GM19043 (cell line): ENCODE measurements at regions not wholly inside any gene's neighbourhood (a gene's known extent, or its start where the extent isn't known, plus 50 kb on each side); places are given as distances from the start of the nearest gene placed in this dataset.
A peak's percentile ranks its signal among the peaks of the same experiment; 100 is the strongest.

Source experiments
- ATAC-seq: cut with Tn5 transposase; IDR thresholded peaks from one replicate; pipeline ENCODE4 v1.9.1; 2021; ENCODE audit warnings: low read depth; ENCODE audit not compliant: unreplicated experiment

DNA sequence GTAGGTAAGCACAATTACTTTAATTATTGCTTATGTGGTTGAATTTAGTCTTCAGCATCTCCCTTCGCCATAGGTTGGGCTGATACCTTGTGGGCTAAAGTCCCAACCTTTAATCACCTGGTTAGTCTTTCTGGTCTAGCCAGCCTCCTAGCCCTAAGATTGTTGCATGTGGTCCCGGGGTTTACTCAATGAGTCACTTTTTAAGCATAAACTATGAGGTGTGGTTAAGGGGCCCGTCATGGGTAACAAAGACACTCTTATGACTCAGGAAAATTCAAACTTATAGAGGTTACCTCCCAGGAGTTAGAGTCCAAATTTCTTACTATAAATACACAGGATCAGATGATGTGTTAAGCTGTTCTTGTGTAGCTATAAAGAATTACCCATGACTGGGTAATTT lies 841.6 kb downstream of the TRIB2 start:
- ATAC-seq: peak; percentile 56

DNA sequence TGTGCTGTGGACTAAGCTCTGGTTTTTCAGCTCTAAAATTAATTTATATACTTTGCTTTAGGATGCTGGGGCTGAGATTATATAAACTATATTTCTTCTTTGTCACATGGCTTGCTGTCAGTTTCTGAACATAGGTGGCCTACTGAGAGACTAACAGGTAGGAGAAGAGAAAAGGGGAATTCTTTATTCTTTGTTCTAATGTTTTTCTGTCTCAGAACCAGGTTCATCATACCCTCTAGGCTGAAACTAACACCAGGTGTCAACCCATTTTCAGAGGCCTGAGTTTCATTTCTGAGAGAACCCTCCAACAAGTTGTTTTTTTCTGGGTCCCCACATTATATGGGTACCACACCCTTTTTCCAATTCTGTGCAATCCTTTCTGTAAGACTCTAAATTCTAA lies 843.6 kb downstream of the TRIB2 start:
- ATAC-seq: no peak

DNA sequence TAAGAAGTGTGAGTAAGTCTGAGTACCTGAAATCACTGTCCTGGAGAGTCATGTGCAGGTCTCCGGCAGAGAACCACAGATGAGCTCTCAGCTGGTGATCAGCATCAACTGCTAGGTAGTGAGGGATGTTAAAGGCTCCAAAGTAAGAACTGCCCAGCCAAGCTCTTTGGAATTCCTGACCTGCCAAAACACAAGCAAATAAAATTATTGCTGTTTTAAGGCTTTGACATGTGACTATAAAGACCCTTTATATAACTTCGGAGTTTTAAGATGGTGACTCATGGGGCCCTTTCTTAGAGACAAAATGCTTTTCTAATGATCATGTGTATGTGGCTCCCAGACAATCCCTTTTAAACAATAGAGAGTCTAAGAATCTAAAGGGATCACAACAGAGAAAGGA lies 855.7 kb downstream of the TRIB2 start:
- ATAC-seq: no peak

DNA sequence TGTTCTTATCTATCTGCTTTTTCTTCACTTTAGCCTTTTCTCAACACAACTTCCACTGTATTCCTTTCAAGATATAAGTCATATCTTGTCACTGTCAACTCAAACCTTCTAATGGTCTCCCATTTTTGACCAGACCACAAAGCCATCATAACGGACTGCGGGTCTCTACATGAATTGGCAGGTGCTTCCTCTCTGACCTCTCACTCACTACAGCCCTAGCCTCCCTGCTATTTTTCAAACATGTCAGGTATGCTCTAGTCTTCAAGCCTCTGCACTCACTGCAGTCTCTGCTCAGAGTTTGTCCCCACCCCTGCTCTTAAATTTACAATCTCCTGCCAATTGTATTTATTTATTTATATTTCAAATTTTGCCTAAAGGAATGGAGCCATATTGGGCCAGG lies 858.1 kb downstream of the TRIB2 start:
- no peak for ATAC-seq

DNA sequence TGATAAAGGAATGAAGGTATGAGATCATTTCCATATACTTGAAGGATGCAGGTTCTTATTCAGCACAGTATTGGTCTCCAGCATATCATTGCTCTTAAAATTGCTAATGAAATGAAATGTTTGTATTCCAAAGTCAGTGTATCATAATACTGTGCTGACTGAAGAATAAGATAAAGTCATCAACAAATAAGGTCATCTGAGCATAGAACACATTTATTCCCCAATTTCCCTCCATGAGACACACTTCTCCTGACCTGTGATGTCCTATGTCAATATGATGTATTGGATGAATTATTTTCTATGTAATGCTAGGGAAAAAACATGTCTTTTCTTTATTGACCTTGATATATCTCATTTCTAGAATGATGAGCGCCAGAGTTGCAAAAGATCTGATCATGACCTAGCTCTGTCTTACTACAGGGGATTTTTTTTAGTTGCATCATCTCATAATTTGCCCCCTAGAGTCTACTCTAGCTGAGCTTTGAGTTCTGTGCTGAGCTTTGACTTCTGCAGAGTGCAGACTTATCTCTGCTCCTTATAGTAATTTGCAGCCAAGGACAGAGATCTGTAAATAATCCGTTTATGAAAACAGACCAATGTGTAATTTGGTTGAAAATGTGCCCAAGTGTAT lies 859.8 kb downstream of the TRIB2 start:
- ATAC-seq: no peak

DNA sequence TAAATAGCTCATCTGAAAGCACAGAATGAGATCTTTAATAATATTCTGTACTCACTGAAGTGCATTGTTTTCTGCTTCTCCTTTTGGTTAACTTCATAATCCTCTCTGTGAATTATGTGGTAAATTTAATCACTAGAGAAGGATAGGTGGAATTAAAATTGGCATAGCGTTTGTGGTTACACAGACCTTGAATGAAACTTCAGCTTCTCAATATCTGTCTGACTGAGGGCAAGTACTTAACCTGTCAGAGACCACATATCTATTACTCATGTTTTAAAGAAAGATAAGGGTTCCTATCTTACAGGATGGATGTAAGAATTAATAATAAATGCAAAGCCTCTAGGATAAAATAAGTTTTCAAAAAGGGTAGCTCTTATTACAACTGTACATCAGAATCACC lies 861.8 kb downstream of the TRIB2 start:
- no peak for ATAC-seq

DNA sequence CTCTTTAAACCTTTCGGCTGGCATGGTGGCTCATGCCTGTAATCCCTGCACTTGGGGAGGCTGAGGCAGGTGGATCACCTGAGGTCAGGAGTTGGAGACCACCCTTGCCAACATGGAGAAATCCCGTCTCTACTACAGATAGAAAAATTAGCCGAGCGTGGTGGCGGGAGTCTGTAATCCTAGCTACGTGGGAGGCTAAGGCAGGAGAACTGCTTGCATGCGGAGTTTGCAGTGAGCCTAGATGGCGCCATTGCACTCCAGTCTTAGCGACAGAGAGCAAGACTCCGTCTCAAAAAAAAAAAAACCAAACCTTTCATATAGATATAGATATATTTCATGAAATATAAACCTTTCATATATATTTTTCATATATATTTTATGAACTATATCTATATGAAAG lies 864.7 kb downstream of the TRIB2 start:
- ATAC-seq: no peak

DNA sequence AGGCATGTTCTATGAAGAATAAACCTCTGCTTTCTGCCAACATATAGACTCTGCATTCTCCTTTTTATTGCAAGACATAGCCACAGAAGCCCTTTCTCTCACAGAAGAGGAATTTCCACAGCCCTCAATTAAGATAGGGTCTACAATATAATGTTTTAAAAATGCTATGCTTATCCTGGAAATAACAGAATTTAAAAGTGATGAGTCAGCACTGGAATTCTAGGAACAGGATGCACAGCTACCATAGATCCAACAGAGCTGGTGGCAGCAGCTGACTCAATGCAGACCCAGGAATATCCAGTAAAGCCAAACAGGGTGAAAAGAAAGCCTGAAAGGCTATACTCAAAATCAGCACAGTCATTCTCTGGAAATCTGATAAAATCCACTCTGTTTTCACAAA lies 866.9 kb downstream of the TRIB2 start:
- ATAC-seq: no peak

DNA sequence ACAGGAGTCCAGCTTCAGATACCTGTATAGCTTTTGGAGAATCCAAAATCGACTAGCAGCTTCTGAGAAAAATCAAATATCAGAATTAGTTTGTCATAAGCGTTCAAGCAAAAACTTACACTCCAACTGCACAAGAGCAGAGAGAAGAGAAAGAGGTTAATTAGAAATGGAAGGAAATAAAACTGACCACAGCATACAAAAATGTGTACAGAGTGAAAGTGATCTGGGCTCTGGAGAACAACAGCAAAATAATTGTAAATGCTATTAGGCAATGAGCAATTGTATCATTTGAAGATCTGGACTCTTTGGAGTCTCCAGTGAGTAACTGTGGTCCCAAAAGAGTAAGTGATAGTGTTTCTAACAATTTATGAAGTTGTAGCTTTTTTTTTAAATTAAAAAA lies 867.3 kb downstream of the TRIB2 start:
- no peak for ATAC-seq

DNA sequence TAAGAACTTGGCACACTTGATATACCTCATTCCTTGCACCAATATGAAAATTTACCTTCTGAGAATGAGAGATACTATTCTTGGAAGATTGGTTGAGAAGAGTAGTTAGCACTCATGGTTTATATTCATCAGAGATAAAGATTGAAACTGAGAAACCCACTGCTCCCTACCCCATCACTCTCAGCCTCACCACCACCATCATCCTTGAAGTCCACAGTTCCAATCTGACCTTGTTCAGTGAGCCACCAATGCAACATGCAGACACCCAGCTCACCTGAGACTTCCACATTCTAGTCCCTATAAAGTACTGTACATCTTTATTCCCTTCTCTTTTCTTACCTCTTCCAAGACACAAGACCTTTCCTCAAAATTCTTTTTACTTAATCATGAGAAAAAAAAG lies 869.0 kb downstream of the TRIB2 start:
- no peak for ATAC-seq

DNA sequence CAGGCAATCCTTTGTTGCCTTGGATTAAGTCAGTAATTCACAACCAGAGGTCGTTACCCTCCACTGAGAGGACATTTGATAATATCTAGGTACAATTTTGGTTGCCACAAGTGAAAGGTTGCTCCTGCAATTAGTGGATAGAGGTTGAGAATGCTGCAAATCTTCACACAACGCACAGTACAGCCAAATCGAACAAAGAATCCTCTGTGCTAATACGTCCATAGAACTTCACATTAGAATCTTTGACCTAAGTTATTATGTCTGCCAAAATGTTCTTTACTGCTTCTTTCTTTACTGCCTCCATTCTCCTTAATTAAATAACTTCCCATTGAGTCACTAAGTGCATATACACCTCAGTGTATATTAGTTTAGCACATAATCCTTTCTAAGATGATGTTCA lies 879.5 kb downstream of the TRIB2 start:
- no peak for ATAC-seq

DNA sequence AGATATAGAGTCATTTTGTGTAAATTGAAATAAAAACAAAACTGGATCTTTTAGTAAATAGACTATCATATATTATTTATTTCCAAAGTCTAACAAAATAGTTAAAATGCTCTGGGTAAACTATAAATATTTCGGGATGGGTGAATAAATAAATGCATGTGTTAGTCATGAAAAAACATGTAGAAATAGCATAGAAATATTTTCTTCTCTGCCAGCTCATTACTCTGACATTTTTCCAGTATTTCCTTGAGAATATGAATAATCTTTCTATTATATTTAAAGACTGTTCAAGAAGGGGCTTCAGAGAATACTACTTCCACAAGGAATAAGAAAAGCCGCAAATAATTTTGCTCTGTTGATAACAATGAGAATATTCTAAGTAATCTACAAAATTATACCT lies 880.4 kb downstream of the TRIB2 start:
- ATAC-seq: no peak

DNA sequence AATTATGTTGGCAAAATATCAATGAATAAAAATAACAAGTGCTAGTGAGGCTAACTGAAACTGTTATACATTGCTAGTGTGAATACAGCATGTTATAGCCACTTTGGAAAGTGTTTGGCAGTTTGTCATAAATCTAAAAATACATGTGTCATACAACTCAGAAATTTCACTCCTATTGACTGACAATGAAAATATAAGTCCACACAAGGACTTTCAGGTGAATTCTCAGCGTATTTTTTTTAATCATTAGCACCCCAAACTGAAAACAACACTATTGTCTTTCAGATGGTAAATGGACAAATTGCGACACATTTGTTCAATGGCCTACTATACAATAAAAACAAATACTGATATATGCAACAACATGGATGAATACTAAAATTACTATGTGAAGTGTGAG lies 884.8 kb downstream of the TRIB2 start:
- no peak for ATAC-seq

DNA sequence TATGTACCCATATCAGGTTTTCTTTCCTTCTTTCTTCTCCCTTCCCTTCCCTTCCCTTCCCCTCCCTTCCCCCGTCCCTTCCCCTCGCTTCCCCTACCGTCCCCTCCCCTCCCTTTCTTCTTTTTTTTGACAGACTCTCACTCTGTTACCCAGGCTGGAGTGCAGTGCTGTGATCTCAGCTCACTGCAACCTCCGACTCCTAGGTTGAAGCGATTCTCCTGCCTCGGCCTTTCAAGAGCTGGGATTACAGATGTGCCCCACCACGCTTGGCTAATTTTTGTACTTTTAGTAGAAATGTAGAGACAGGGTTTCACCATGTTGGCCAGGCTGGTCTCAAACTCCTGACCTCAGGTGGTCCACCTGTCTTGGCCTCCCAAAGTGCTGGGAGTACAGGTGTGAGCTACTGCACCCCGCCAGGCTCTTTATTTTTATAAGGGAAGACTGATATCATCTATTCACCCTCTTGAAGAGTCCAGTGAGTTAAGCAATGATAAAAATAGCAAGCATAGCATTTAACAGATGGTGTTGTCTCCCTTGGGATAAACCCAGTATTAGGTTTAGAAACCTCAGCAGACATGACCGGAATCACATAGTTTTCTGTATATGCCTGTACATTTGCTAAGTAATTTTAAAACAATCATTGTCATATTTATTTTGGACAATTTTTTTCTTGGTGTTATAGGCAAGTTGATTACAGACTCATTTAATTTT lies 888.4 kb downstream of the TRIB2 start:
- no peak for ATAC-seq

DNA sequence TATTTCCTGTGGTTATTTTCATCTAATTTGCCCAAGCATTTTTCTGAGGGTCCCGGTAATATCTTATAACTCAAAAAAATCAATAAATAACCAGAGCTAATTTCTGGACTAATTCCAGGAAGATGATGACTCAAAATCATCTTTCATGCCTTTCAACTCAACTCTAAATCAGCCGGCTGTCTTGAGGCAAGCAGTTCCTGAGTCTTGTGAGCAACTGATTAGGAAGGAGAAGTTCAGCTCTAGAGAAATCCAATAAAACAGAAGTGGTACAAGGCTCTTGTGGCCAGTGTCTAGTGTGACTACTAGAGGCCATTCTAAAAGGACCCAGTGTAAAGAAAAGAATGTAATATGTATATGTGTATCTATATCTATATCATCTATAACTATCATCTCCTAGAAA lies 890.4 kb downstream of the TRIB2 start:
- ATAC-seq: no peak

DNA sequence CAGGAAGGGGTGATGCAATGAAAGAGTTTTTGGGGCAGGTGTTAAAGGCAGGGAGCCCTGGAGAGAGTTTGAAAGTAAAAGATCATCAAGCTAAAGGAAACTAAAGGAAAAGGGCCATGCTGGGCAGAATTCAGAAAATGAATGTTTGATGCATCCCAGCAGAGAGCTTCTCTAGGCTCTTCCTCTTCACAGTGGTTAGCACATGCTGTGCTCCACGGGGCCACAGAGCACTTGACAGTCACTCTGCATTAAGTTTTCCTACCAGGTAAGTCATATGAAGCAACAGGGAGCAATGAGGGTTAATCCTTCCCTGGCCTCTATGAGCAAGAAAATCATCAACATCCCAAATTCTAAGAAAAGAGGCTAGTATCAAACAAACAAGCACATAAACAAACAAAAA lies 895.2 kb downstream of the TRIB2 start:
- no peak for ATAC-seq

DNA sequence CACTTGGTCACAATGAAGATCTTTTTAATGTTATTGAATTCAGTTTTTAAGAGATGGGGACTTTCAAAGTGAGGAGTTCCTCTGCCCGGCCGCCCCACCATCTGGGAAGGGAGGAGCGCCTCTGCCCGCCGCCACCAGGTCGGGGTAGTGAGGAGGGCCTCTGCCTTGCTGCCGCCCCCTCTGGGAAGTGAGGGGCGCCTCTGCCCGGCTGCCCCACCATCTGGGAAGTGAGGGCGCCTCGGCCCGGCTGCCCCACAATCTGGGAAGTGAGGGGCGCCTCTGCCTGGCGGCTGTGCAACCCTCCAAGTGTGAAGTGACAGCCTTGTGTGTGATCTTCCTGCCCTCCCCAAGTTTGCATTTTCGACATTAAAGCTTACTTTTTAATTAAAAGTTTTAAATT lies 899.3 kb downstream of the TRIB2 start:
- no peak for ATAC-seq

DNA sequence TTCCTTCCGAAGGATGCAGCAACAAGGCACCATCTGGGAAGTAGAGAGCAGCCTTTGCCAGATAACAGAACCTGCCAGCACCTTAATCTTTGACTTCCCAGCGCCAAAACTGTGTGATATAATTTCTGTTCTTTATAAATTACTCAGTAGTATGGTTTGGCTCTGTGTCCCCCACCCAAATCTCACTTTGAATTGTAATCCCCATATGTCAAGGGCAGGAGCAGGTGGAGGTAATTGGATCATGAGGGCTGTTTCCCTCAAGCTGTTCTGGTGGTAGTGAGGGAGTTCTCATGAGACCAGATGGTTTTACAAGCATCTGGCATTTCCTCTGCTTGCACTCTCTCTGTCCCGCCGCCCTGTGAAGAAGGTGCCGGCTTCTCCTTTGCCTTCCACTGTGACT lies 899.9 kb downstream of the TRIB2 start:
- ATAC-seq: no peak

DNA sequence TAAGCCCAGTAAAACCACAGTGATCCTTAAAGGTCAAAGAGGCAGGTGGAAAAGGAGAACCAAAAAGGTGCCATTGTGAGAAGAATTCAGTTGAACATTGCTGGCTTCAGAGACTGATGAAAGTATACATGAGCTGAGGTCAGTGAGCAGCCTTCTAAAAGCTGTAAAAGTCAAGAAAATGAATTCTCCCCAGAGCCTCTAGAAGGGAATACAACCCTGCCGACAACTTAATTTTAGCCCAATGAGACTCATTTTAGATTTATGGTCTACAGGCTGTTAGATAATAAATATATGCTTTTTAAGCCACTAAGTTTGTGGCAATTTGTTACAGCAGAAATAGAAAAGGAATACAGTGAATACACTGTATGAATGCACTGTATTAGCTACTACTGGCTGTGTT lies 911.4 kb downstream of the TRIB2 start:
- ATAC-seq: no peak

DNA sequence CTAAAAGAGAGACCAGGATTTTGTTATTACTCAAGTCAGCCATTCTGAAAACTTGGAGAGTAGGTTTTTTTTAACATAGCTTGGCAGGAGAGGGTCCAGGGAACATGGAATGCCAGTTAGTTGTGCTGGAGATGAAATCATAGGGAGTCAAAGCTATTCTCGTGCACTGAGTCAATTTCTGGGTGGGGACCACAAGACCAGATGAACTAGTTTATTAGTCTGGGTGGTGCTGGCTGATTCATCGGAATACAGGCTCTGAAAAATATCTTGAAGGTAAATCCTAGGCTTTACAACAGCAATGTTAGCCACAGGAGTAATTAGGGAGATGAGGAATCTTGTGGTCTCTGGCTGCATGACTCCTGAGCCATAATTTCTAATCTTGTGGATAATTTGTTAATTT lies 921.4 kb downstream of the TRIB2 start:
- no peak for ATAC-seq

DNA sequence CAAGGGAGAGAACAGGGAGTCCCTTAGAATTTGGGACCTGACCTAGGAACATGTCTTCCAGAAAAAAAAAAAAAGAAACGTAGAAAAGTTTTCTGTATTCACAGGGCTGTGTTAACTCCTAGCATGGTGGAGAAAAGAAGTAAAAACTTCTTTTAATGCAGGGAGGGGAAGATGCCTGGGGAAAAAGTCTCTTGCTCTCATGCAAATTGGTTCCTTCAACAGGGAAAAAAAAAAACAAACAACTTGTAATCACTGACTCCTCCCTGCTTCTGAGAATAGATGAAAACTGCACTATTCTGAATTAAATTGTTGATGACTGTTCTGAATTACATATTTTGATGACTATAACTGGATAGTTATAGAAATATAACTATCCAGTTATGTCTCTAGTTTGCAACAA lies 933.2 kb downstream of the TRIB2 start:
- ATAC-seq: no peak

DNA sequence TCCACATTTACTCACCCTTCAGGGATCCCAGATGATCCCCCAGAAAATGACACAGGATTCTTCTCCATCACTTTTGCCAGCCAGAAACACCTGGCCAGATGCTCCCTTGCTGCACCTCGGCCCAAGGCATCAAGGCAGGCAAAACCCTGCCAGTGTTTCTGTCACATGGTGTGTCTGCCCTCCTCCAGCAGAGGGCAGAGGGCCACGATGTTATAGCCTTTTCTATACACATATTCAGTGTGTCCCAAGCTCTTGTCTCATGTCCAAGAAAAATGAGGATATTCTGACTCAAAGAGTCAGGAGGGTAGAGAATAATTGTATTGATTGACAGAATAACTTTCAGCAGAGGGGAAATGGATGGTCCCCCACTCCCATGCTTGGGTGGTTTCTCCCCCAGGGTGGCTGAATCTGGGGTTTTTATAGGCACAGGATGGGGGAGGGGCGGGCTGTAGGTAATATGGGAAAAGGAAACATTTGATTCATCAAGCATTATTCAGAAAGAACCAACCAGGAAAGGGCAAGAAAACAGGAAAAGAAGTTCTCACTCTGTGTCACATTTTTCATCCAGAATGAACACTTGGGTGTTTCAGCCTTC lies 933.9 kb downstream of the TRIB2 start:
- ATAC-seq: no peak
